ENCODE measurements at regions not wholly inside any gene's neighbourhood (a gene's known extent, or its start where the extent isn't known, plus 50 kb on each side); places are given as distances from the start of the nearest gene placed in this dataset.

GRCh38 chr7:131145770-131146169, 181.9 kb upstream of the MKLN1 start:
- TF ChIP-seq CTCF (IDR thresholded peaks at IDR 0.05) (no peak), POLR2AphosphoS5 (IDR thresholded peaks at IDR 0.05) (no peak)

Data from sigmoid colon (tissue), 4 donors.